ENCODE measurements at regions not wholly inside any gene's neighbourhood (a gene's known extent, or its start where the extent isn't known, plus 50 kb on each side); places are given as distances from the start of the nearest gene placed in this dataset.

DNA sequence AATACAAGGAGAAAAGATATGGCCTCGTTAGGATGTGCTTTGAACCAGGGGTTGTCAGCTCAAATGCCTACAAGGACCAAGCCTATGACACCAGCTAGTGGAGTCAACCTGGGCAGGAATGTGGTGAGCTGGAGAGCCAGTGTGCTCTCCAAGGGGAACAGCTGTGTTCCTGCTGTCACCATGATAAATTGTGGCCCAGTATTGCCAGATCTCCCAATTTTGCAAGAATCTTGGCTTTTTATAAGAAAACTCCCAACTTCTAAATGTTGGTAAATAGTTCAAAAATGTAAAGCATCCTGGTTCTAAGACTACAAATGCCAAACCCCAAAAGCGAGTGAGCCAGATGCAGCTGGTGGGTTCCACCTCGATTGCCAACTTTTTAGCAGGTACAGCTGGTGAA, 391.1 kb downstream of the PLPP3 start:
- TF ChIP-seq SP2 (IDR thresholded peaks at IDR 0.05; ENCODE audit: low read length) (no peak), KDM4A (IDR thresholded peaks at IDR 0.05; ENCODE audit: low read depth, low read length, severe bottlenecking) (no peak)
- H3K79me1 ChIP-seq (ENCODE audit: low read depth, low read length) = no peaks in the 10 kb centered on the region
- no peaks in the 10 kb centered on the region for H3K79me2 ChIP-seq (ENCODE audit: control insufficient read depth in 1 of 2, insufficient read depth in 2 of 2, low read length in 2 of 2)
- H2BK120ac ChIP-seq (replicated peaks; ENCODE audit: low read depth, low read length) = no peak overlapping the region
- H3K9ac ChIP-seq (replicated peaks in 1 of 4; ENCODE audit: extremely low read depth in 1 of 4, low read depth in 3 of 4, low read length in 3 of 4) = no peak overlapping the region
- H2AK5ac ChIP-seq (ENCODE audit: low read depth, low read length) = no peak overlapping the region
- H3K27me3 ChIP-seq (replicated peaks in 1 of 4; ENCODE audit: control insufficient read depth in 3 of 4, extremely low read depth in 1 of 4, insufficient read depth in 3 of 4, low read length in 3 of 4) = no peaks in the 10 kb centered on the region
- H3K4ac ChIP-seq (replicated peaks; ENCODE audit: insufficient read length, low read depth, low read length) = no peak overlapping the region
- H2BK5ac ChIP-seq (ENCODE audit: low read depth, low read length) = no peak overlapping the region
- H4K91ac ChIP-seq (replicated peaks; ENCODE audit: insufficient read length, low read length) = no peak overlapping the region
- no peak overlapping the region for H3K4me2 ChIP-seq (ENCODE audit: insufficient read depth in 1 of 2, low read depth in 2 of 2, low read length in 2 of 2)
- no peak overlapping the region for H4K5ac ChIP-seq (ENCODE audit: insufficient read length, low read depth, low read length)
- H3K36me3 ChIP-seq (ENCODE audit: control insufficient read depth in 2 of 4, insufficient read depth in 4 of 4, low read length in 3 of 4) = no peaks in the 10 kb centered on the region
- ChIA-PET POLR2A (ENCODE audit: partially characterized antibody) (no interaction called here), CTCF (ENCODE audit: partially characterized antibody) (interaction anchor here (0.9 to 3.4 kb wide), 7 partner anchors 9 to 218 kb away, joined by 3 to 10 read pairs (median 6); no protein-coding TSS in a partner anchor)
- 89% methylated on average over 3 of the region's 3 CpGs; no CpG with 5 or more reads in 1 of the 2 experiments for WGBS, 2 experiments (ENCODE audit: extremely low coverage in 1 of 2, insufficient coverage in 1 of 2, insufficient read length in 1 of 2, insufficient replicate concordance in 2 of 2, low coverage in 1 of 2, low lambda C conversion rate in 2 of 2, missing lambda C conversion rate in 1 of 2)
- H2AFZ ChIP-seq (ENCODE audit: low read length) = no peak overlapping the region
- H2BK12ac ChIP-seq (ENCODE audit: low read depth, low read length) = no peak overlapping the region
- no peaks in the 10 kb centered on the region for H4K20me1 ChIP-seq (replicated peaks in 1 of 2; ENCODE audit: control insufficient read depth in 1 of 2, insufficient read depth in 2 of 2, low read length in 2 of 2)
- no peak overlapping the region for H3K14ac ChIP-seq (ENCODE audit: insufficient read length)
- DNase-seq (ENCODE audit: low read depth in 1 of 2, low spot score in 2 of 2) (no peak), FAIRE-seq (no peak)
- no peak overlapping the region for H3K18ac ChIP-seq (ENCODE audit: extremely low read depth, low read length)
- H3K4me3 ChIP-seq (ENCODE audit: extremely low read depth in 1 of 4, insufficient read depth in 2 of 4, low read depth in 3 of 4, low read length in 4 of 4) = no peak overlapping the region
- H4K8ac ChIP-seq (ENCODE audit: extremely low read depth, insufficient read depth, low read length) = no peak overlapping the region
- no peak overlapping the region for H3K56ac ChIP-seq (replicated peaks; ENCODE audit: insufficient read length, low read depth, low read length)
- peaks cover 3 to 14% (median 6%) of the 10 kb centered on the region in 4 experiments; a peak in 5 of 7 replicates for H3K4me1 ChIP-seq (replicated peaks in 1 of 4; ENCODE audit: control insufficient read depth in 3 of 4, insufficient read depth in 4 of 4, low read length in 3 of 4)
- no peak overlapping the region for H2BK15ac ChIP-seq (ENCODE audit: low read length)
- H2BK20ac ChIP-seq (ENCODE audit: low read length) = no peak overlapping the region
- no peaks in the 10 kb centered on the region for H3K9me3 ChIP-seq (ENCODE audit: insufficient read depth in 2 of 2, low read depth in 1 of 2, low read length in 1 of 2)
- H3K23me2 ChIP-seq (ENCODE audit: low read depth, low read length) = no peaks in the 10 kb centered on the region
- H3K23ac ChIP-seq (ENCODE audit: insufficient read length) = no peak overlapping the region
- no peak overlapping the region for H3K27ac ChIP-seq (ENCODE audit: low read depth, low read length)
